HEK293T (cell line): ENCODE measurements at regions not wholly inside any gene's neighbourhood (a gene's known extent, or its start where the extent isn't known, plus 50 kb on each side); places are given as distances from the start of the nearest gene placed in this dataset.

Source experiments
- ARNT ChIP-seq: fragments of 450-650 bp; IDR thresholded peaks from 2 replicates; pipeline ENCODE4 v1.6.1; 2017; ENCODE audit warnings: mild to moderate bottlenecking
- CTBP1 ChIP-seq: fragments of 450-650 bp; IDR thresholded peaks from 2 replicates; pipeline ENCODE4 v1.6.1; 2016; ENCODE audit warnings: borderline replicate concordance
- FOXK2 ChIP-seq: fragments of 450-650 bp; IDR thresholded peaks from 2 replicates; pipeline ENCODE4 v1.6.1; 2016; ENCODE audit warnings: mild to moderate bottlenecking
- FOXM1 ChIP-seq: fragments of 450-650 bp; IDR thresholded peaks from 2 replicates; pipeline ENCODE4 v1.6.1; 2017; ENCODE audit warnings: mild to moderate bottlenecking, borderline replicate concordance
- LEF1 ChIP-seq: fragments of 450-650 bp; IDR thresholded peaks from 2 replicates; pipeline ENCODE4 v1.6.1; 2017; ENCODE audit warnings: mild to moderate bottlenecking, borderline replicate concordance
- TARDBP ChIP-seq: fragments of 450-650 bp; IDR thresholded peaks from 2 replicates; pipeline ENCODE4 v1.6.1; 2016
- ZNF384 ChIP-seq: fragments of 450-650 bp; IDR thresholded peaks from 2 replicates; pipeline ENCODE4 v1.6.1; 2016

- TF ChIP-seq LEF1 = no peak
- TF ChIP-seq CTBP1 = no peak
- TF ChIP-seq TARDBP = no peak
- TF ChIP-seq ARNT = no peak
- TF ChIP-seq ZNF384 = no peak
- no peak for TF ChIP-seq FOXK2
- TF ChIP-seq FOXM1 = no peak
Measured at GRCh38 chr4:62194342-62194741, 994.2 kb downstream of the ADGRL3 start.
